Vagina (tissue), 2 donors: ENCODE measurements at regions not wholly inside any gene's neighbourhood (a gene's known extent, or its start where the extent isn't known, plus 50 kb on each side); places are given as distances from the start of the nearest gene placed in this dataset.
"Not testable (repeated sequence)": the region's sequence is repeated elsewhere in the genome, so short reads cannot be mapped to it uniquely, and the experiment has no call there.

Source experiments
- DNase-seq, 2 donors: peaks; one replicate each; pipeline ENCODE4 v3.0.0-alpha.2; 2017; ENCODE audit errors: extremely low spot score in 2 of 2
- H3K27ac ChIP-seq: fragments of 200-600 bp; sonication (generic); one replicate; pipeline ENCODE4 v1.5.1; 2019
- H3K27me3 ChIP-seq: fragments of 200-600 bp; sonication (generic); one replicate; pipeline ENCODE4 v1.5.1; 2019
- H3K36me3 ChIP-seq, 2 donors: fragments of 200-600 bp; sonication (generic); one replicate each; pipeline ENCODE4 v1.5.1; 2017 to 2019
- H3K4me1 ChIP-seq: fragments of 200-600 bp; sonication (generic); one replicate; pipeline ENCODE4 v1.5.1; 2019
- H3K4me3 ChIP-seq, 2 donors: fragments of 200-600 bp; sonication (generic); 1 replicate in 1 of 2; 2 replicates in 1 of 2; pipeline ENCODE4 v1.5.1; 2016 to 2019
- H3K9me3 ChIP-seq: fragments of 200-600 bp; sonication (generic); one replicate; pipeline ENCODE4 v1.5.1; 2019
- POLR2A ChIP-seq, 2 donors: fragments of 450-650 bp; IDR thresholded peaks; one replicate each; pipeline ENCODE4 v1.6.1; 2017; ENCODE audit warnings: antibody characterized with exemption in 2 of 2, mild to moderate bottlenecking in 2 of 2, moderate library complexity in 2 of 2
- POLR2AphosphoS5 ChIP-seq, 2 donors: sonication (generic); formaldehyde crosslinking; IDR thresholded peaks; one replicate each; pipeline ENCODE4 v1.9.0; 2017; ENCODE audit warnings: antibody characterized with exemption in 2 of 2, mild to moderate bottlenecking in 2 of 2, low read depth in 1 of 2; ENCODE audit not compliant: insufficient read depth in 1 of 2
- intact Hi-C: fragments of 100-400 bp; cut with DNase I; formaldehyde crosslinking; loops from one replicate; pipeline ENCODE4 v1.15.1; 2023
- TF ChIP-seq, protein P1 (sequence below), 3 experiments: fragments of 450-650 bp in 2 of 3; fragments of 200-600 bp in 1 of 3; sonication (generic) in 1 of 3; IDR thresholded peaks; one replicate each; pipeline ENCODE4 v1.5.1; 2017 to 2019; ENCODE audit warnings: antibody characterized with exemption in 3 of 3, mild to moderate bottlenecking in 2 of 3, moderate library complexity in 2 of 3

DNA sequence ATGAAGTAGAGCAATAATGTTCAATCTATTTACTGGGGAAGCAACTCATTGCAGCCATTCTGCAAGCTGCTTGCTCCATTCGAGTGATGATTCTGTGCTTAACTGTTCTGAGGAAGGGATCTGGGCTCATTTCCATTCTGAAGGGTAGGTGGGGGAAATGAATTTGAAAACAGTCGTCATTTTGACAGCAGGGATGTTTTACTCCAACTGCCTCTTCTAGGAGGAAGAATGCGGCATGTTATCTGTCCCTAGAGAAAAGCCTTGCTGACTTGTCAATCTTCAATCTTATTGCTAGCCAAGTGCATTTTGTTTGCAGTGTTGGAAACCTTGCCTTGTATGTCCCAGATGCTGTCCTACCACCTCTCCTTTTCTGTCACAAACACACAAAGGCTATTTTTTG, 105.9 kb downstream of the PRDM13 start:
- TF ChIP-seq, protein P1, sequence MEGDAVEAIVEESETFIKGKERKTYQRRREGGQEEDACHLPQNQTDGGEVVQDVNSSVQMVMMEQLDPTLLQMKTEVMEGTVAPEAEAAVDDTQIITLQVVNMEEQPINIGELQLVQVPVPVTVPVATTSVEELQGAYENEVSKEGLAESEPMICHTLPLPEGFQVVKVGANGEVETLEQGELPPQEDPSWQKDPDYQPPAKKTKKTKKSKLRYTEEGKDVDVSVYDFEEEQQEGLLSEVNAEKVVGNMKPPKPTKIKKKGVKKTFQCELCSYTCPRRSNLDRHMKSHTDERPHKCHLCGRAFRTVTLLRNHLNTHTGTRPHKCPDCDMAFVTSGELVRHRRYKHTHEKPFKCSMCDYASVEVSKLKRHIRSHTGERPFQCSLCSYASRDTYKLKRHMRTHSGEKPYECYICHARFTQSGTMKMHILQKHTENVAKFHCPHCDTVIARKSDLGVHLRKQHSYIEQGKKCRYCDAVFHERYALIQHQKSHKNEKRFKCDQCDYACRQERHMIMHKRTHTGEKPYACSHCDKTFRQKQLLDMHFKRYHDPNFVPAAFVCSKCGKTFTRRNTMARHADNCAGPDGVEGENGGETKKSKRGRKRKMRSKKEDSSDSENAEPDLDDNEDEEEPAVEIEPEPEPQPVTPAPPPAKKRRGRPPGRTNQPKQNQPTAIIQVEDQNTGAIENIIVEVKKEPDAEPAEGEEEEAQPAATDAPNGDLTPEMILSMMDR (IDR thresholded peaks at IDR 0.05): no peak
- no peak for DNase-seq
- intact Hi-C loops: no loop called here

DNA sequence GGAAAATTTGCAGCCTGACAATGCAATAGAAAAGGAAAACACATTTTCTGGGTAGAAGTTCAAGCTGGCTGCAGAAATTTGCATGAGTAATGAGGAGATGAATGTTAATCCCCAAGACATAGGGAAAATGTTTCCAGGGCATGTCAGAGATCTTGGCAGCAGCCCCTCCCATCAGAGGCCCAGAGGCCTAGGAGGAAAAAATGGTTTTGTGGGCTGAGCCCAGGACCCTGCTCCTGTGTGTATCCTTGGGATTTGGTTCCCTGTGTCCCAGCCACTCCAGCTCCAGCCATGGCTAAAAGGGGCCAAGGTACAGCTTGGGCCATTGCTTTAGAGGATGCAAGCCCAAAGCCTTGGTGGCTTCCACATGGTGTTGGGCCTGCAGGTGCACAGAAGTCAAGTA, 115.4 kb downstream of the PRDM13 start:
- H3K36me3 ChIP-seq, DNase-seq, H3K4me3 ChIP-seq, H3K27ac ChIP-seq, H3K9me3 ChIP-seq, H3K4me1 ChIP-seq, intact Hi-C loops, H3K27me3 ChIP-seq: not testable (repeated sequence)

More for the DNA sequence above, 105.9 kb downstream of the PRDM13 start:
- Histone ChIP-seq H3K4me3 (no peak overlapping the region), H3K27ac (no peak overlapping the region), H3K27me3 (no peaks in the 10 kb centered on the region), H3K4me1 (no peaks in the 10 kb centered on the region), H3K36me3 (no peaks in the 10 kb centered on the region), H3K9me3 (no peaks in the 10 kb centered on the region)

DNA sequence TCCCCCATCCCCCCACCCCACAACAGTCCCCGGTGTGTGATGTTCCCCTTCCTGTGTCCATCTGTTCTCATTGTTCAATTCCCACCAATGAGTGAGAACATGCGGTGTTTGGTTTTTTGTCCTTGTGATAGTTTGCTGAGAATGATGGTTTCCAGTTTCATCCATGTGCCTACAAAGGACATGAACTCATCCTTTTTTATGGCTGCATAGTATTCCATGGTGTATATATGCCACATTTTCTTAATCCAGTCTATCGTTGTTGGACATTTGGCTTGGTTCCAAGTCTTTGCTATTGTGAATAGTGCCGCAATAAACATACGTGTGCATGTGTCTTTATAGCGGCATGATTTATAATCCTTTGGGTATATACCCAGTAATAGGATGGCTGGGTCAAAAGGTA, 123.6 kb downstream of the PRDM13 start:
- DNase-seq, H3K4me1 ChIP-seq, H3K4me3 ChIP-seq, intact Hi-C loops, H3K36me3 ChIP-seq, H3K9me3 ChIP-seq, H3K27me3 ChIP-seq, H3K27ac ChIP-seq: not testable (repeated sequence)

DNA sequence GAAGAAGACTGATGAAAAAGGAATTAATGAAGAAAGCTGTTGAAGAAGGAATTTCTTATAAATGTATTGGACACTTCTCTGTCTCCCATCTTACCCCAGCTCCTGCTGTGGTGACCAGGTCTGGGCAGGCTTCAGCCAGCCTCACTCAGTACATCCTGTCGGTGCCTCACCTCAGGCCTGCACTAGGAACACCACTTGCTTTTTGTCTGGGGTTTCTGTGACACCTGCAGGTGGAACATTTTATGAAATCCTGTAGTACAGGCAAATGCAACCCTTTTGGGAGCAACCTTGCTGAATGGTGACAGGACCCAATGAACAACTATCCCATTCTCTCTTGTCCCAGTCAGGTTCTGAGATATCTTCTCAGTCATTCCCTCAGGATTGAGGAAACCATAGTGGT, 129.7 kb downstream of the PRDM13 start:
- Histone ChIP-seq H3K4me1 (no peaks in the 10 kb centered on the region), H3K27ac (no peak overlapping the region), H3K36me3 (no peaks in the 10 kb centered on the region), H3K4me3 (no peak overlapping the region), H3K9me3 (no peaks in the 10 kb centered on the region), H3K27me3 (no peaks in the 10 kb centered on the region)
- no peak for DNase-seq
- TF ChIP-seq, protein P1 (IDR thresholded peaks at IDR 0.05): no peak
- TF ChIP-seq POLR2AphosphoS5 (IDR thresholded peaks at IDR 0.05; ENCODE audit: insufficient read depth in 1 of 2, low read depth in 1 of 2) (no peak), POLR2A (IDR thresholded peaks at IDR 0.05) (no peak)
- intact Hi-C loops: no loop called here

DNA sequence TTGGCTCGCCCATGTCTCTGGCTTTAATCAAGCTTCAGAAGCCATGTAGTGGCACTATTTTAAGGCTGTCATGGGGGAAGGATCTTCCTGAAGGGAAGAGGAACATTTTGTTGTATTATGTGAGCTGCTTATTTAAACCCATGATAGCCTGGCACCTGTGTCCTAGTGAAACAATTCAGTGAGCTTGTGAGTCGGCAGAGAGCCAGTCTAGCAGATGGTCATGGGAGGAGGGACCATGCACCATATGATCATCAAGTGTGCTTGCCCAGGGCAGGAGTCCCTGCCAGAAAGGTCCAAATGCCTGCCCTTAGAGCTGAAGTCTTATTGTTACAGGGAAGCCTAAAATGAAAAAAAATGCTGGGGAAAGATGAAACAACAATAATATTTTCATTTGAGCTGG, 132.9 kb downstream of the PRDM13 start:
- Histone ChIP-seq H3K27me3 (no peaks in the 10 kb centered on the region), H3K4me3 (no peak overlapping the region), H3K27ac (no peak overlapping the region), H3K4me1 (no peaks in the 10 kb centered on the region), H3K9me3 (no peaks in the 10 kb centered on the region), H3K36me3 (no peaks in the 10 kb centered on the region)
- DNase-seq: no peak
- TF ChIP-seq, protein P1 (IDR thresholded peaks at IDR 0.05): no peak
- TF ChIP-seq POLR2A (IDR thresholded peaks at IDR 0.05) (no peak), POLR2AphosphoS5 (IDR thresholded peaks at IDR 0.05; ENCODE audit: insufficient read depth in 1 of 2, low read depth in 1 of 2) (no peak)
- intact Hi-C loops: no loop called here

DNA sequence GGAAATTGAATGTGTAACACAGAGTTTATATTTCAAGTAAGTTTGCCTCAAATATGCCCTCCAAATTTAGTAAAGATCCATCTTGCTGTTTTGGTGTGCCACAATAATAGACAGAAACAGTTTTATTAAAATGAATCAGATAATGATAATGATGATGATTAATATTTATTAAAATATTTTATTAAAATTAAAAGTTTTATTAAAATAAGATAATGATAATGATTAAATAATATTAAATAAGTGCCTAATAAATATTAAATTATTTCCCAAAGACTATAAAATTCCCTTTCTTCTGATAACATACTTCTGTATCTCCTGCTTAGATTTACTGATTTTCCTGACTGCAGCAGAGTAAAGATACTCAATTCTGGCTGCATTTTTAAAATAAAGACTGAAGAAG, 134.5 kb downstream of the PRDM13 start:
- intact Hi-C loops: loop anchor here (10.0 kb wide), 2 partner anchors 156 to 266 kb away; no protein-coding TSS in a partner anchor
- DNase-seq: no peak

More for the DNA sequence above, 134.5 kb downstream of the PRDM13 start:
- H3K9me3 ChIP-seq: no peaks in the 10 kb centered on the region
- no peak overlapping the region for H3K27ac ChIP-seq
- H3K27me3 ChIP-seq: no peaks in the 10 kb centered on the region
- TF ChIP-seq POLR2AphosphoS5 (IDR thresholded peaks at IDR 0.05; ENCODE audit: insufficient read depth in 1 of 2, low read depth in 1 of 2): no peak
- TF ChIP-seq, protein P1 (IDR thresholded peaks at IDR 0.05): no peak
- H3K4me3 ChIP-seq: no peak overlapping the region
- no peaks in the 10 kb centered on the region for H3K36me3 ChIP-seq
- no peaks in the 10 kb centered on the region for H3K4me1 ChIP-seq
